Spleen (tissue), 11 donors: ENCODE measurements at regions not wholly inside any gene's neighbourhood (a gene's known extent, or its start where the extent isn't known, plus 50 kb on each side); places are given as distances from the start of the nearest gene placed in this dataset.

Source experiments
- DNase-seq: peaks from one replicate; pipeline ENCODE4 v3.0.0-alpha.2; 2020
- H3K27ac ChIP-seq, 8 donors: fragments of 200-600 bp; sonication (generic) in 7 of 8; 1 replicate in 4 of 8; 2 replicates in 4 of 8; pipeline versions ENCODE4 v1.5.0 to v1.8.0; 2016 to 2021; ENCODE audit warnings: inconsistent platforms in 4 of 8, mild to moderate bottlenecking in 4 of 8, moderate library complexity in 1 of 8
- H3K27me3 ChIP-seq, 7 donors: fragments of 200-600 bp; sonication (generic) in 6 of 7; replicated peaks in 1 of 7; 1 replicate in 4 of 7; 2 replicates in 3 of 7; pipeline versions ENCODE4 v1.5.0 to v1.8.0; 2016 to 2021; ENCODE audit warnings: inconsistent platforms in 3 of 7, mild to moderate bottlenecking in 1 of 7
- H3K36me3 ChIP-seq, 6 donors: fragments of 200-600 bp; sonication (generic) in 5 of 6; 1 replicate in 4 of 6; 2 replicates in 2 of 6; pipeline versions ENCODE4 v1.5.0 to v1.8.0; 2016 to 2021; ENCODE audit warnings: inconsistent platforms in 2 of 6
- H3K4me1 ChIP-seq, 6 donors: fragments of 200-600 bp; sonication (generic) in 5 of 6; 1 replicate in 3 of 6; 2 replicates in 3 of 6; pipeline versions ENCODE4 v1.5.0 to v1.8.0; 2016 to 2021; ENCODE audit warnings: inconsistent platforms in 3 of 6
- H3K4me3 ChIP-seq, 8 donors: fragments of 200-600 bp; sonication (generic) in 7 of 8; 1 replicate in 4 of 8; 2 replicates in 4 of 8; pipeline versions ENCODE4 v1.5.0 to v1.8.0; 2016 to 2021; ENCODE audit warnings: inconsistent platforms in 4 of 8, mild to moderate bottlenecking in 4 of 8, moderate library complexity in 2 of 8
- H3K9me3 ChIP-seq, 8 donors: fragments of 200-600 bp; sonication (generic) in 7 of 8; 1 replicate in 4 of 8; 2 replicates in 4 of 8; pipeline versions ENCODE4 v1.5.0 to v1.8.0; 2016 to 2021; ENCODE audit warnings: inconsistent platforms in 4 of 8
- POLR2A ChIP-seq, 3 donors: fragments of 450-650 bp; IDR thresholded peaks; one replicate each; pipeline ENCODE4 v1.5.1; 2017; ENCODE audit warnings: antibody characterized with exemption in 3 of 3, mild to moderate bottlenecking in 1 of 3
- POLR2AphosphoS5 ChIP-seq, 3 donors: sonication (generic); formaldehyde crosslinking; IDR thresholded peaks; one replicate each; pipeline ENCODE4 v1.5.1; 2017; ENCODE audit warnings: antibody characterized with exemption in 3 of 3
- WGBS, 5 donors: extraction: QIAGEN DNeasy Blood & Tissue Kit in 3 of 5; methylation state at CpG; one replicate each; pipeline versions ENCODE4 v1.1.5 to v1.1.7; 2013 to 2018; 5-methylcytosine and 5-hydroxymethylcytosine counted together
- intact Hi-C: fragments of 100-400 bp; cut with DNase I; formaldehyde crosslinking; loops from one replicate; pipeline ENCODE4 v1.15.0; 2023; ENCODE audit warnings: low total_unique reads
- TF ChIP-seq, protein P1 (sequence below), 11 experiments: fragments of 200-600 bp in 7 of 11; fragments of 450-650 bp in 4 of 11; sonication (generic) in 4 of 11; IDR thresholded peaks in 8 of 11; conservative IDR thresholded peaks in 3 of 11; 1 replicate in 7 of 11; 2 replicates in 4 of 11; pipeline versions ENCODE4 v1.4.0 to v1.8.0; 2016 to 2021; ENCODE audit warnings: antibody characterized with exemption in 11 of 11, inconsistent platforms in 4 of 11, mild to moderate bottlenecking in 1 of 11
- donor health status: healthy with polysubstance abuse.
- donor health status: DM: no; HTN: no; CAD: no; lungs with moderate emphysema.
- donor health status: DM: no; HTN: no; CAD: no.
- donor health status: Bipolar disorder and iron deficiency.
- donor health status: healthy.
- donor health status: DM: no; HTN: no; CAD: no.
- donor health status: DM: yes; HTN: yes; CAD: no.

DNA sequence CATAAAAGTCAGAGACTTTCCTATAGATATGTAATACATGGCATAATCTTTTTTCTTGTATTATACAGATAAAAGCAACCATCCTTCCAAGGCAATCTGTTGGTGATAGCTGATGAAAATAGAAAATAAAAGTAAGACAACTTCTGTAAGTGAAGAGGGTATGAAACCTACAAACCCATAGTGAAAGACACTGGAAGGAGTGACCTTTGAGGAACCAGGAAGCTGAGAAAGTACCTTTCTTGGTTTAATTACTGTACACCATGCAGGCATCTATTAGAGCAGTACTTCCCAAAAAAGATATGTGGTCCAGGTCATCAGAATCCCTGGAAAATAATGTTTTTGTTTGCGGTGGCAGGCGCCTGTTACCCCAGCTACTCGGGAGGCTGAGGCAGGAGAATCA lies 906.6 kb upstream of the KLHL29 start:
- H3K27ac ChIP-seq, result no peak overlapping the region
- H3K36me3 ChIP-seq, result no peaks in the 10 kb centered on the region
- H3K4me3 ChIP-seq, result no peak overlapping the region
- TF ChIP-seq POLR2A (IDR thresholded peaks at IDR 0.05) (no peak), POLR2AphosphoS5 (IDR thresholded peaks at IDR 0.05) (no peak)
- TF ChIP-seq, protein P1, sequence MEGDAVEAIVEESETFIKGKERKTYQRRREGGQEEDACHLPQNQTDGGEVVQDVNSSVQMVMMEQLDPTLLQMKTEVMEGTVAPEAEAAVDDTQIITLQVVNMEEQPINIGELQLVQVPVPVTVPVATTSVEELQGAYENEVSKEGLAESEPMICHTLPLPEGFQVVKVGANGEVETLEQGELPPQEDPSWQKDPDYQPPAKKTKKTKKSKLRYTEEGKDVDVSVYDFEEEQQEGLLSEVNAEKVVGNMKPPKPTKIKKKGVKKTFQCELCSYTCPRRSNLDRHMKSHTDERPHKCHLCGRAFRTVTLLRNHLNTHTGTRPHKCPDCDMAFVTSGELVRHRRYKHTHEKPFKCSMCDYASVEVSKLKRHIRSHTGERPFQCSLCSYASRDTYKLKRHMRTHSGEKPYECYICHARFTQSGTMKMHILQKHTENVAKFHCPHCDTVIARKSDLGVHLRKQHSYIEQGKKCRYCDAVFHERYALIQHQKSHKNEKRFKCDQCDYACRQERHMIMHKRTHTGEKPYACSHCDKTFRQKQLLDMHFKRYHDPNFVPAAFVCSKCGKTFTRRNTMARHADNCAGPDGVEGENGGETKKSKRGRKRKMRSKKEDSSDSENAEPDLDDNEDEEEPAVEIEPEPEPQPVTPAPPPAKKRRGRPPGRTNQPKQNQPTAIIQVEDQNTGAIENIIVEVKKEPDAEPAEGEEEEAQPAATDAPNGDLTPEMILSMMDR (IDR thresholded peaks at IDR 0.05 in 8 of 11, conservative IDR thresholded peaks at IDR 0.05 in 3 of 11), result no peak
- WGBS, 5 donors, result 83 to 91% (median 87%) methylated on average over 3 of the region's 3 CpGs
- no peak for DNase-seq
- intact Hi-C loops, result no loop called here
- no peaks in the 10 kb centered on the region for H3K27me3 ChIP-seq
- no peaks in the 10 kb centered on the region for H3K4me1 ChIP-seq
- H3K9me3 ChIP-seq, result peaks cover 0 to 9% (median 0%) of the 10 kb centered on the region in 8 donors

- TF ChIP-seq POLR2AphosphoS5 (IDR thresholded peaks at IDR 0.05) (no peak), POLR2A (IDR thresholded peaks at IDR 0.05) (no peak)
- TF ChIP-seq, protein P1 (IDR thresholded peaks at IDR 0.05 in 8 of 11, conservative IDR thresholded peaks at IDR 0.05 in 3 of 11), result no peak
- H3K27ac ChIP-seq, result no peak overlapping the region
- intact Hi-C loops, result no loop called here
- 81 to 91% (median 86%) methylated on average over 6 of the region's 6 CpGs for WGBS, 5 donors
- H3K36me3 ChIP-seq, result no peaks in the 10 kb centered on the region
- no peaks in the 10 kb centered on the region for H3K9me3 ChIP-seq
- H3K27me3 ChIP-seq, result no peaks in the 10 kb centered on the region
- H3K4me1 ChIP-seq, result peaks cover 0 to 3% (median 0%) of the 10 kb centered on the region in 6 donors
- no peak overlapping the region for H3K4me3 ChIP-seq
- no peak for DNase-seq
These were observed 903.3 kb upstream of the KLHL29 start for GRCh38 chr2:22481486-22482259.

DNA sequence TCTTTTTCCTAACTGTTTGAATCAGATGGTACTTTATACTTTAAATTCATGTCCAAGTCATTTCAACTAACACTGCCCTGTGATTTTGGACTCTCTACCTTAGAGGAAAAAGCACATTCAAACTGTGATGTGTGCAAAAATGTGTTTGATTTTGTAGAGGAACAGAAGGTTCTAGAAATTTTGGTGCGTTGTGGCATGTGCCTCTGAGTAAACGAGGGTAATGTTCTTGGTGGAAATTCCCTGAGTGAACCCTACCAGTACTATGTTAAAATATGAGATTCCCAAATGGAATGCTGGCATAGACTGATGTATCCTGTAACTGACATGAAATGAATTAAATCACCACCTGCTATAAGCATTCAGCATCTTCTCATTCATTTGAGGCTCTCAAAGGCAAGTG lies 901.9 kb upstream of the KLHL29 start:
- H3K9me3 ChIP-seq, result no peaks in the 10 kb centered on the region
- no peak overlapping the region for H3K27ac ChIP-seq
- no peak for DNase-seq
- H3K27me3 ChIP-seq, result no peaks in the 10 kb centered on the region
- WGBS, 5 donors, result 70 to 91% (median 80%) methylated on average over 2 of the region's 2 CpGs
- no peak overlapping the region for H3K4me3 ChIP-seq
- TF ChIP-seq, protein P1 (IDR thresholded peaks at IDR 0.05 in 8 of 11, conservative IDR thresholded peaks at IDR 0.05 in 3 of 11), result no peak
- TF ChIP-seq POLR2AphosphoS5 (IDR thresholded peaks at IDR 0.05) (no peak), POLR2A (IDR thresholded peaks at IDR 0.05) (no peak)
- no peaks in the 10 kb centered on the region for H3K36me3 ChIP-seq
- H3K4me1 ChIP-seq, result peaks cover 0 to 3% (median 0%) of the 10 kb centered on the region in 6 donors
- intact Hi-C loops, result no loop called here

DNA sequence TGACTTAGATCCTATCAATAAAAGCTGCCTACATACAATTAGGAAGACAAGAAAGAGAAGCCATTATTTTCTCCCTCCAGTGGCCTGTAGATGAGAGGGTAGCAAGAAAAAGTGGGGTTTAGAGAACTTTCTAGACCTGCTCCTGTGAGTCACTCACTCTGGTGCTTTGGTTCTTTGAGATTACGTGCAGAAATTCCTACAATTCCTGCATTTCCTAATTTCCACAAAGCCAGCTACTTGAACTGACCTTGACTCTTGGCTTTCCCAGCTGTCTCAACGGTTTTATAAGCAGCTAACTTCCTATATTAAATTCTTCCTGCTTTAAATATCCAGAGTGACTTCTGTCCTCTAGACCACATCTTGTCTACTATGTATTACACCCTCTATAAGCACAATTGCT lies 899.5 kb upstream of the KLHL29 start:
- Histone ChIP-seq H3K9me3 (no peaks in the 10 kb centered on the region), H3K4me1 (peaks cover 0 to 3% (median 0%) of the 10 kb centered on the region in 6 donors), H3K36me3 (no peaks in the 10 kb centered on the region), H3K27me3 (no peaks in the 10 kb centered on the region), H3K4me3 (no peak overlapping the region), H3K27ac (no peak overlapping the region)
- intact Hi-C loops, result no loop called here
- TF ChIP-seq POLR2A (IDR thresholded peaks at IDR 0.05) (no peak), POLR2AphosphoS5 (IDR thresholded peaks at IDR 0.05) (no peak)
- TF ChIP-seq, protein P1 (IDR thresholded peaks at IDR 0.05 in 8 of 11, conservative IDR thresholded peaks at IDR 0.05 in 3 of 11), result no peak
- WGBS, 5 donors, result 28 to 43% (median 31%) methylated on average over 2 of the region's 2 CpGs
- DNase-seq, result no peak
